ENCODE measurements at regions not wholly inside any gene's neighbourhood (a gene's known extent, or its start where the extent isn't known, plus 50 kb on each side); places are given as distances from the start of the nearest gene placed in this dataset.

GRCh38 chr1:81573458-81573857 is 227.3 kb upstream of the ADGRL2 start:
- Histone ChIP-seq H3K27ac (replicated peaks) (no peak overlapping the region), H3K4me3 (replicated peaks; ENCODE audit: insufficient read depth, low read length) (no peak overlapping the region), H3K27me3 (ENCODE audit: insufficient read depth, poor library complexity, severe bottlenecking) (no peaks in the 10 kb centered on the region)
- TF ChIP-seq SPI1 (IDR thresholded peaks at IDR 0.05; ENCODE audit: borderline replicate concordance, low read depth), result no peak
- TF ChIP-seq, protein P1, sequence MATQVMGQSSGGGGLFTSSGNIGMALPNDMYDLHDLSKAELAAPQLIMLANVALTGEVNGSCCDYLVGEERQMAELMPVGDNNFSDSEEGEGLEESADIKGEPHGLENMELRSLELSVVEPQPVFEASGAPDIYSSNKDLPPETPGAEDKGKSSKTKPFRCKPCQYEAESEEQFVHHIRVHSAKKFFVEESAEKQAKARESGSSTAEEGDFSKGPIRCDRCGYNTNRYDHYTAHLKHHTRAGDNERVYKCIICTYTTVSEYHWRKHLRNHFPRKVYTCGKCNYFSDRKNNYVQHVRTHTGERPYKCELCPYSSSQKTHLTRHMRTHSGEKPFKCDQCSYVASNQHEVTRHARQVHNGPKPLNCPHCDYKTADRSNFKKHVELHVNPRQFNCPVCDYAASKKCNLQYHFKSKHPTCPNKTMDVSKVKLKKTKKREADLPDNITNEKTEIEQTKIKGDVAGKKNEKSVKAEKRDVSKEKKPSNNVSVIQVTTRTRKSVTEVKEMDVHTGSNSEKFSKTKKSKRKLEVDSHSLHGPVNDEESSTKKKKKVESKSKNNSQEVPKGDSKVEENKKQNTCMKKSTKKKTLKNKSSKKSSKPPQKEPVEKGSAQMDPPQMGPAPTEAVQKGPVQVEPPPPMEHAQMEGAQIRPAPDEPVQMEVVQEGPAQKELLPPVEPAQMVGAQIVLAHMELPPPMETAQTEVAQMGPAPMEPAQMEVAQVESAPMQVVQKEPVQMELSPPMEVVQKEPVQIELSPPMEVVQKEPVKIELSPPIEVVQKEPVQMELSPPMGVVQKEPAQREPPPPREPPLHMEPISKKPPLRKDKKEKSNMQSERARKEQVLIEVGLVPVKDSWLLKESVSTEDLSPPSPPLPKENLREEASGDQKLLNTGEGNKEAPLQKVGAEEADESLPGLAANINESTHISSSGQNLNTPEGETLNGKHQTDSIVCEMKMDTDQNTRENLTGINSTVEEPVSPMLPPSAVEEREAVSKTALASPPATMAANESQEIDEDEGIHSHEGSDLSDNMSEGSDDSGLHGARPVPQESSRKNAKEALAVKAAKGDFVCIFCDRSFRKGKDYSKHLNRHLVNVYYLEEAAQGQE (IDR thresholded peaks at IDR 0.05; ENCODE audit: insufficient replicate concordance, low read depth), result no peak
- TF ChIP-seq, protein P2, sequence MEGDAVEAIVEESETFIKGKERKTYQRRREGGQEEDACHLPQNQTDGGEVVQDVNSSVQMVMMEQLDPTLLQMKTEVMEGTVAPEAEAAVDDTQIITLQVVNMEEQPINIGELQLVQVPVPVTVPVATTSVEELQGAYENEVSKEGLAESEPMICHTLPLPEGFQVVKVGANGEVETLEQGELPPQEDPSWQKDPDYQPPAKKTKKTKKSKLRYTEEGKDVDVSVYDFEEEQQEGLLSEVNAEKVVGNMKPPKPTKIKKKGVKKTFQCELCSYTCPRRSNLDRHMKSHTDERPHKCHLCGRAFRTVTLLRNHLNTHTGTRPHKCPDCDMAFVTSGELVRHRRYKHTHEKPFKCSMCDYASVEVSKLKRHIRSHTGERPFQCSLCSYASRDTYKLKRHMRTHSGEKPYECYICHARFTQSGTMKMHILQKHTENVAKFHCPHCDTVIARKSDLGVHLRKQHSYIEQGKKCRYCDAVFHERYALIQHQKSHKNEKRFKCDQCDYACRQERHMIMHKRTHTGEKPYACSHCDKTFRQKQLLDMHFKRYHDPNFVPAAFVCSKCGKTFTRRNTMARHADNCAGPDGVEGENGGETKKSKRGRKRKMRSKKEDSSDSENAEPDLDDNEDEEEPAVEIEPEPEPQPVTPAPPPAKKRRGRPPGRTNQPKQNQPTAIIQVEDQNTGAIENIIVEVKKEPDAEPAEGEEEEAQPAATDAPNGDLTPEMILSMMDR (IDR thresholded peaks at IDR 0.05; ENCODE audit: insufficient read depth, low read length), result no peak
- TF ChIP-seq POLR2AphosphoS5 (IDR thresholded peaks at IDR 0.05; ENCODE audit: low read depth), result no peak
- no peak for TF ChIP-seq GABPA (IDR thresholded peaks at IDR 0.05; ENCODE audit: low read depth)
- no peak for DNase-seq (ENCODE audit: low read depth in 1 of 2, low spot score in 1 of 2)

DNA sequence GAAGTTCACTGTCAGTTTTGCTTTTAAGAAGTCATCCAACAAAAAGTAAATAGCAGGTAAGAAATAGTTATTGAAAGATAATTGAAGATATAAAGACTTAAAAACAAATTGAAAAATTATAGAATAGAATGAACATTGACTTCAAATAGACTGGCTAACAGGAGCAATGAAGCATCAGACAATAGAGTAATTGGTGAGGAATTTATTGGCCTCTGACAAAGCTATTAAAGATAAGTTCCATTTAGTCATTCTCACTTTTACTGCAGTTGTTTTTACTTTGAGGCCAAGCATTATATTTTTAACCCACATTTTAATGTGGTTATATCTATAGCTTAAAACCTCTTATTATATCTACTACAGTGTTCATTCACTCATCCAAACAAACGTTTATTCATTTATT is 228.8 kb upstream of the ADGRL2 start:
- H3K27me3 ChIP-seq (ENCODE audit: insufficient read depth, poor library complexity, severe bottlenecking), result no peaks in the 10 kb centered on the region
- no peak overlapping the region for H3K27ac ChIP-seq (replicated peaks)

GRCh38 chr1:81569761-81570160 is 231.0 kb upstream of the ADGRL2 start:
- no peaks in the 10 kb centered on the region for H3K27me3 ChIP-seq (ENCODE audit: insufficient read depth, poor library complexity, severe bottlenecking)
- TF ChIP-seq SPI1 (IDR thresholded peaks at IDR 0.05; ENCODE audit: borderline replicate concordance, low read depth) (no peak), GABPA (IDR thresholded peaks at IDR 0.05; ENCODE audit: low read depth) (no peak), POLR2AphosphoS5 (IDR thresholded peaks at IDR 0.05; ENCODE audit: low read depth) (no peak)
- TF ChIP-seq, protein P2 (IDR thresholded peaks at IDR 0.05; ENCODE audit: insufficient read depth, low read length), result no peak
- TF ChIP-seq, protein P1 (IDR thresholded peaks at IDR 0.05; ENCODE audit: insufficient replicate concordance, low read depth), result no peak
- DNase-seq (ENCODE audit: low read depth in 1 of 2, low spot score in 1 of 2), result no peak
- H3K27ac ChIP-seq (replicated peaks), result no peak overlapping the region
- no peak overlapping the region for H3K4me3 ChIP-seq (replicated peaks; ENCODE audit: insufficient read depth, low read length)

More for the DNA sequence above, 228.8 kb upstream of the ADGRL2 start:
- H3K4me3 ChIP-seq (replicated peaks; ENCODE audit: insufficient read depth, low read length), result no peak overlapping the region
- no peak for DNase-seq (ENCODE audit: low read depth in 1 of 2, low spot score in 1 of 2)
- TF ChIP-seq POLR2AphosphoS5 (IDR thresholded peaks at IDR 0.05; ENCODE audit: low read depth), result no peak
- TF ChIP-seq SPI1 (IDR thresholded peaks at IDR 0.05; ENCODE audit: borderline replicate concordance, low read depth), result no peak
- TF ChIP-seq, protein P1 (IDR thresholded peaks at IDR 0.05; ENCODE audit: insufficient replicate concordance, low read depth), result no peak
